ENCODE measurements at regions not wholly inside any gene's neighbourhood (a gene's known extent, or its start where the extent isn't known, plus 50 kb on each side); places are given as distances from the start of the nearest gene placed in this dataset.

- Histone ChIP-seq H3K27ac (no peak overlapping the region), H3K9me3 (peaks cover 29% of the 10 kb centered on the region), H3K27me3 (no peaks in the 10 kb centered on the region), H3K9ac (no peak overlapping the region), H3K4me1 (no peaks in the 10 kb centered on the region), H3K4me2 (no peak overlapping the region), H4K20me1 (no peaks in the 10 kb centered on the region), H3K4me3 (no peak overlapping the region), H3K36me3 (no peaks in the 10 kb centered on the region)
- TF ChIP-seq Cebpa-rat (IDR thresholded peaks at IDR 0.05): no peak
Measured at GRCh38 chr2:220930271-220931076, 641.6 kb downstream of the EPHA4 start.

- H3K4me3 ChIP-seq: no peak overlapping the region
- H3K27me3 ChIP-seq: no peaks in the 10 kb centered on the region
- no peak overlapping the region for H3K27ac ChIP-seq
- no peak for TF ChIP-seq Cebpa-rat (IDR thresholded peaks at IDR 0.05)
- no peaks in the 10 kb centered on the region for H3K4me1 ChIP-seq
- peaks cover 19% of the 10 kb centered on the region for H3K9me3 ChIP-seq
- H4K20me1 ChIP-seq: no peaks in the 10 kb centered on the region
- H3K4me2 ChIP-seq: no peak overlapping the region
- H3K36me3 ChIP-seq: no peaks in the 10 kb centered on the region
- no peak overlapping the region for H3K9ac ChIP-seq
Measured at GRCh38 chr2:220931491-220931890, 640.6 kb downstream of the EPHA4 start.

GRCh38 chr2:220932041-220932440 lies 640.1 kb downstream of the EPHA4 start:
- no peaks in the 10 kb centered on the region for H3K36me3 ChIP-seq
- no peaks in the 10 kb centered on the region for H3K4me1 ChIP-seq
- H3K27me3 ChIP-seq: no peaks in the 10 kb centered on the region
- no peak overlapping the region for H3K27ac ChIP-seq
- H3K4me3 ChIP-seq: no peak overlapping the region
- H3K9me3 ChIP-seq: peaks cover 13% of the 10 kb centered on the region
- no peak for TF ChIP-seq Cebpa-rat (IDR thresholded peaks at IDR 0.05)
- H3K9ac ChIP-seq: no peak overlapping the region
- no peak overlapping the region for H3K4me2 ChIP-seq
- H4K20me1 ChIP-seq: no peaks in the 10 kb centered on the region

GRCh38 chr2:220935789-220936321 lies 636.2 kb downstream of the EPHA4 start:
- no peaks in the 10 kb centered on the region for H3K9me3 ChIP-seq
- H4K20me1 ChIP-seq: no peaks in the 10 kb centered on the region
- H3K4me1 ChIP-seq: no peaks in the 10 kb centered on the region
- H3K4me3 ChIP-seq: no peak overlapping the region
- no peaks in the 10 kb centered on the region for H3K36me3 ChIP-seq
- no peaks in the 10 kb centered on the region for H3K27me3 ChIP-seq
- no peak overlapping the region for H3K9ac ChIP-seq
- no peak for TF ChIP-seq Cebpa-rat (IDR thresholded peaks at IDR 0.05)
- no peak overlapping the region for H3K4me2 ChIP-seq
- H3K27ac ChIP-seq: no peak overlapping the region

- no peak for TF ChIP-seq Cebpa-rat (IDR thresholded peaks at IDR 0.05)
- no peaks in the 10 kb centered on the region for H3K4me1 ChIP-seq
- no peak overlapping the region for H3K4me2 ChIP-seq
- no peak overlapping the region for H3K9ac ChIP-seq
- no peak overlapping the region for H3K4me3 ChIP-seq
- no peaks in the 10 kb centered on the region for H4K20me1 ChIP-seq
- no peaks in the 10 kb centered on the region for H3K9me3 ChIP-seq
- no peaks in the 10 kb centered on the region for H3K36me3 ChIP-seq
- H3K27ac ChIP-seq: no peak overlapping the region
- no peaks in the 10 kb centered on the region for H3K27me3 ChIP-seq
Measured at GRCh38 chr2:220936641-220937197, 635.4 kb downstream of the EPHA4 start.

- H3K9me3 ChIP-seq: no peaks in the 10 kb centered on the region
- no peak overlapping the region for H3K9ac ChIP-seq
- no peaks in the 10 kb centered on the region for H4K20me1 ChIP-seq
- TF ChIP-seq Cebpa-rat (IDR thresholded peaks at IDR 0.05): no peak
- H3K4me3 ChIP-seq: no peak overlapping the region
- no peak overlapping the region for H3K4me2 ChIP-seq
- H3K4me1 ChIP-seq: no peaks in the 10 kb centered on the region
- H3K36me3 ChIP-seq: no peaks in the 10 kb centered on the region
- H3K27me3 ChIP-seq: no peaks in the 10 kb centered on the region
- no peak overlapping the region for H3K27ac ChIP-seq
Measured at GRCh38 chr2:220937245-220937644, 634.9 kb downstream of the EPHA4 start.

GRCh38 chr2:220940646-220941045 lies 631.5 kb downstream of the EPHA4 start:
- no peaks in the 10 kb centered on the region for H4K20me1 ChIP-seq
- H3K27ac ChIP-seq: no peak overlapping the region
- no peak for TF ChIP-seq Cebpa-rat (IDR thresholded peaks at IDR 0.05)
- H3K9ac ChIP-seq: no peak overlapping the region
- no peak overlapping the region for H3K4me2 ChIP-seq
- H3K9me3 ChIP-seq: no peaks in the 10 kb centered on the region
- no peaks in the 10 kb centered on the region for H3K36me3 ChIP-seq
- no peaks in the 10 kb centered on the region for H3K27me3 ChIP-seq
- H3K4me1 ChIP-seq: no peaks in the 10 kb centered on the region
- no peak overlapping the region for H3K4me3 ChIP-seq

- no peaks in the 10 kb centered on the region for H3K36me3 ChIP-seq
- H3K4me3 ChIP-seq: no peak overlapping the region
- H3K4me1 ChIP-seq: no peaks in the 10 kb centered on the region
- no peak overlapping the region for H3K4me2 ChIP-seq
- no peak for TF ChIP-seq Cebpa-rat (IDR thresholded peaks at IDR 0.05)
- no peaks in the 10 kb centered on the region for H3K9me3 ChIP-seq
- no peak overlapping the region for H3K9ac ChIP-seq
- no peak overlapping the region for H3K27ac ChIP-seq
- no peaks in the 10 kb centered on the region for H3K27me3 ChIP-seq
- H4K20me1 ChIP-seq: no peaks in the 10 kb centered on the region
Measured at GRCh38 chr2:220941683-220942082, 630.4 kb downstream of the EPHA4 start.

- Histone ChIP-seq H3K9ac (no peak overlapping the region), H3K9me3 (no peaks in the 10 kb centered on the region), H4K20me1 (no peaks in the 10 kb centered on the region), H3K4me1 (no peaks in the 10 kb centered on the region), H3K36me3 (no peaks in the 10 kb centered on the region), H3K27me3 (no peaks in the 10 kb centered on the region), H3K4me3 (no peak overlapping the region), H3K4me2 (no peak overlapping the region), H3K27ac (no peak overlapping the region)
- TF ChIP-seq Cebpa-rat (IDR thresholded peaks at IDR 0.05): no peak
Measured at GRCh38 chr2:220946552-220946951, 625.6 kb downstream of the EPHA4 start.

- TF ChIP-seq Cebpa-rat (IDR thresholded peaks at IDR 0.05): no peak
- Histone ChIP-seq H4K20me1 (no peaks in the 10 kb centered on the region), H3K4me2 (no peak overlapping the region)
Measured at GRCh38 chr2:220948579-220948978, 623.5 kb downstream of the EPHA4 start.

More at GRCh38 chr2:220948579-220948978, 623.5 kb downstream of the EPHA4 start:
- H3K4me1 ChIP-seq: no peaks in the 10 kb centered on the region
- H3K27ac ChIP-seq: no peak overlapping the region
- no peak overlapping the region for H3K4me3 ChIP-seq
- H3K27me3 ChIP-seq: no peaks in the 10 kb centered on the region
- H3K9me3 ChIP-seq: peaks cover 3% of the 10 kb centered on the region; the same call in 1 of the 2 replicates
- no peaks in the 10 kb centered on the region for H3K36me3 ChIP-seq
- no peak overlapping the region for H3K9ac ChIP-seq
